ENCODE measurements at regions not wholly inside any gene's neighbourhood (a gene's known extent, or its start where the extent isn't known, plus 50 kb on each side); places are given as distances from the start of the nearest gene placed in this dataset.
"Not testable (repeated sequence)": the region's sequence is repeated elsewhere in the genome, so short reads cannot be mapped to it uniquely, and the experiment has no call there.

DNA sequence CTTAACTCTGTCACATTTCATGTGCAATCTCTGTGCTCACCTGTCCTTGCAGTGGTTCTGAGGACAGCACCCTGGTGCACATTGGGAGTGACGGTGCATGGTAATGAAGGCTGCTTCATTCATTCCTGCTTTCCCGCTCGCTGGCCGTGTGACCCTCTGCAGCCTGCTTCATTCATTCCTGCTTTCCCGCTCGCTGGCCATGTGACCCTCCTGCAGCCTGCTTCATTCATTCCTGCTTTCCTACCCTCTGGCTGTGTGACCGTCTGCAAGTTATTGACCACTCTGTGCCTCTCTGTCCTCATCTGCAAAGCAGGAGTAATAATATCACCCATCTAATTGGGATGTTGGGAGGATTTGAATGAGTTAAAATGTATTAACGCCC, 189.1 kb upstream of the TMEM132C start:
- DNase-seq (ENCODE audit: low read depth) = no peak

DNA sequence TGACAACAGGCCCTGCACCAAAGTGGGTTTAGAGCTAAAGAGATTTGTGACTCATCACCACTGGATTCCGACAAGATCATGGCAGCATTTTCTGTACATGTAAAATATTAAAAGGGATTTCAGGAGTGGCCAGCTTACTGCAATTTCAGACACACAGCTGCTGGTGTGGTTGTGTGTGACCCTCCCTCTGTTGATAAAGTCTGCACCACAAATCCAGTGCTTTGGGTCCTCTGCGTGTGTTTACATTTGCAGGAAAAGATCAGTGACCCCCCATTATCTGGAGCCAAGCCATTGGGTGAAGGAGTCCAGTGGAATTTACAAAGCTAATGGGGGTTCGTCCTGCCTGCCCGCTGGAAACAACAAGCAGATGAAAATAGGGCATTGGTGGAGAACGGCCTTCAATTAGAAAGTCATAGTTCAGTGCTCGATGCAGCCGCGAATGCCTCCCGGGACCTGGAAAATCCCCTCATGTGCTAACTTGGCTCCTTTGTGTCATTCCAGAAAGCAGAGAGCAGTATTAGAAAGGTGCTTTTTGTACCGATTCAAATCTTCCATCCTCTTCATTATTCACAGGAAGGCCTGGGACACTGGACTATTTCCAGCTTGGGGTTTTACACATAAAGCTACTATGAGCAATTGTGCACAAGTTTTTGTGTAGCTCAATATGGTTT, 188.5 kb upstream of the TMEM132C start:
- no peak for DNase-seq (ENCODE audit: low read depth)

DNA sequence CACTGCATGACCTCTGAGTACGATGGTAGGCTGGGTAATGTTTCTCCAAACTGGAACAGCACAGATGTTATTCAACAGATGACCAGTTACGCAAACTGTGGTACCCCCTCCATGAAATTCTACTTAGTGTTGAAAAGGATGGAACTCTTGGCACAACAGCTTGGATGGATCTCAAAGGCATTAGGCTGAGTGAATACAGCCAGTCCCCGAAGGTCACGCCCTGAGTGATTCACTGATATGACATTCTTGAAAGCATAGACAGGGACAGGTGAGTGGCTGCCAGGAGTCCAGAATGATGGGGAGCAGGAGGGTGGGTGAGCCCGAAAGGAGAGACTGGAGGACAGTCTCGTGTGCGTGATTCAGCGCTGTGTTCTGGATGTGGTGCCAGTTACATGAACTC, 187.5 kb upstream of the TMEM132C start:
- DNase-seq (ENCODE audit: low read depth) = no peak

DNA sequence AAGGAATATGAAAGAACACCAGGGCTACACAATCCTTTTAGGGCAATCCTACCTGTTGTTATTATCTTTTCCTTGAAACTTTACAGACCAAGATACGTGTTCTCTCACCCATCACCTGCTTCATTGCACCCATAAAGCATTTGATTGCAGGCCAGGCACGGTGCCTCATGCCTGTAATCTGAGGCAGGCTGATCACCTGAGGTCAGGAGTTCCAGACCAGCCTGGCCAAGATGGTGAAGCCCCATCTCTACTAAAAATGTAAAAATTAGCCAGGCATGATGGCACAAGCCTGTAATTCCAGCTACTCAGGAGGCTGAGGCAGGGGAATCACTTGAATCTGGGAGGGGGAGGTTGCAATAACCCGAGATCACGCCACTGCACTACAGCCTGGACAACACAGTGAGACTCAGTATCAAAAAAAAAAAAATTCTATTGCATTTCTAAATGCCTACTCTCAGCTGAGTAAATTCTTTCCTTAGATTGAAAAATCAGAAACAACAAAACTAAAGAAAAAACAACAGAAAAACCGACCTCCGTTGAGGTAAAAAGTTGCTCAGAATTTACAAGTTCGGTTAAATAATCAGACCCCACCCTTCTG, 183.7 kb upstream of the TMEM132C start:
- DNase-seq (ENCODE audit: low read depth) = no peak

DNA sequence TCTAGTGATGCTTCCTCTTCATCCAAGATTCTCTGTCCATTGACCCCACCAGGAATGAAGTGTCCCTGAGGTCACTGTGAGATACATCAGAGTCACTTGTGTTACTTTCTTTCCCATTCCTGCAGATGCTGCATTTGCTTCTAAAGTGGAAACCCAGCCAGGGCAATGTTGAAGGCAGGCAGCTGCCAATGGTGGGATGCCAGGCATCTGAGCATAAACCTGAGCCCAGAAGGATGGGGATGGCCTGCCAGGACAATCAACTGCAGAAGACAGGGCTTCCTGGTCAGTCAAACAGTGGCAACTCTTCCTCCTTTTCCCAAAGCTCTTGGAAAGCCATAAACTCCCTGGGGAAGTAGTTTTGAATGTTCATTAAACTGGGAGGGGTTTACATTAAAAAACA, 178.0 kb upstream of the TMEM132C start:
- DNase-seq (ENCODE audit: low read depth) = no peak

DNA sequence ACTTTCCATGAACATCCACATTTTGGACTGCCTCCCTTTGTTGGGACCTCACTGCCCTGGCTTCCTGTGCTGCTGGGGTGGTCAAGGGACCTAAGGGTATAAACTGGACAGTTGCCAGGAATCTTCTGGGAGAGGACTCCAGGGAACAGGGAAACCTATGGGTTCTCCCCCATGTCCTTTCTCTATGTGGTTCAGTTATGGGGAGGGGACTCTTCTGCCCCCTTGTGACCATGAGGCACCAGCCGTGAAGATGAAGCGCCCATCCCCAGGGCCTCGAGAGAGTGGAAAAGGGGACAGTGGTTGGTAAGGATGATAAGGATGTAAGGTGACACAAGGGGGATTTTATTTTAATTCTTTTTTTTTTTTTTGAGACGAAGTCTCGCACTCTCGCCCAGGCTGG, 177.0 kb upstream of the TMEM132C start:
- no peak for DNase-seq (ENCODE audit: low read depth)

DNA sequence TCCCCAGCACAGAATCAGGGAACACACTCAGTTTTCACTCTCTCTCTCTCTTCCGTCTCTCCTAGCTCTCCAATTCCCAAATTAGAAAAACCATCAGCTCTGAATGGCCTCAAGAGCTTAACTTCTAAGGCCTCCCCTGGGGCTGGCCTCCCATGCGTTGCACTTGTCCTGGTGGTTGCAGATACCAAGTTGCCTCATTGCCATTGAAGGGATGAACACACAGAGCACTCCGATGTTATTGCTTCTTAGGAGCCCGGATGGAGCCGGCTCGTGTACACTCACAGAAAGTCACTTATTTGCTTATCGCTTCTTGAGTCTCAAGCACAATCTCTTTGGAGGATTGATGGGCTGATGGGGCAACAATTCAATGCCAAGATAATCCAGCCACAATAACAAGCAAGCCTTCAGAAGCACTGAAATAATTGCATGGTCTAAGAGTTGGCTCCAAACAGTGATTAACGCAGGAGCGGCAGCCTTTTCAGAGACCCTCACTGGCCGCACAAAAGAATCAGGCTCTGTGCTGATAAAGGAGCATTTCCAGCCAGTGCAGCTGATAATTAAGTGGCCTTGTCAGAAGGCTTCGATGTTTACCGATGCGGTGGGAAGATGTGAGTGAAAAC, 175.8 kb upstream of the TMEM132C start:
- no peak for DNase-seq (ENCODE audit: low read depth)

DNA sequence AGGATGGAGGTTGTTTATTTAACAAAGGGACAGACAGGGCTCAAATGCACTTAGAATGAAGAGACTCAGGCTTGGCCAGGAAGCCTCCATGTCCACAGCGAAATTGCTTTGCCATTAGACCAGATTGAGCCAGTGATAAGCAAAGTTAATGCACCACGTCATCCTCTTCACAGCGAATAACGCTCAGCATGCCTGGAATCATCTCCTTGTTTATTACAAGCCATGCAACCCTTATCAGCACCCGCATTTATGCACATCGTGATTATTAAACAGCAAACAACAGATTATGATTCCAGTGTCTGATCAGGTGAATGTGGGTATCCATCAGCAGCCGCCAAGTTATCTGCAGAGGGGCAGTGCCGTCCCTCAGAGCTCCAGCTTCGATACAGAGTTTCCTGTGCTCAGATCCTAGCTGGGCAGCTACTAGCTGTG, 175.0 kb upstream of the TMEM132C start:
- no peak for DNase-seq (ENCODE audit: low read depth)

DNA sequence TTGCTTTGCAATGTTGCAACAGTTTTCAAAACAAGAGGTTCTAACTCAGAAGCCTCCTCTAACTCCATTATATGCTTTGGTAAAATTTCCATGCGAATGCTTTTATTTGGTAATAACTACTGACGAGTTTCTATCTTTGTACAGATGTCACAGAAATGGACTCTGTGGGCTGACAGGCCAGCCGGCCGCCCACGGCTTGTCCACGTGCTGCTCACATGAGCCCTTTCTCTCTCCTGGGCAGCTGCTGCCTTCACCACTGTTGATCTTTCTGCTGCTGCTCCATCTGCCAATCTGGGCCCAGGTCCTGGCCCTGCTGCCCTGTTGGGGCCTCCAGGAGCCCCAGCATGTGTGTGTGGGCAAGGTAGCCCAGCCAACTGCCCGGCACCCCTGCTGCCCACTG, 168.2 kb upstream of the TMEM132C start:
- no peak for DNase-seq (ENCODE audit: low read depth)

DNA sequence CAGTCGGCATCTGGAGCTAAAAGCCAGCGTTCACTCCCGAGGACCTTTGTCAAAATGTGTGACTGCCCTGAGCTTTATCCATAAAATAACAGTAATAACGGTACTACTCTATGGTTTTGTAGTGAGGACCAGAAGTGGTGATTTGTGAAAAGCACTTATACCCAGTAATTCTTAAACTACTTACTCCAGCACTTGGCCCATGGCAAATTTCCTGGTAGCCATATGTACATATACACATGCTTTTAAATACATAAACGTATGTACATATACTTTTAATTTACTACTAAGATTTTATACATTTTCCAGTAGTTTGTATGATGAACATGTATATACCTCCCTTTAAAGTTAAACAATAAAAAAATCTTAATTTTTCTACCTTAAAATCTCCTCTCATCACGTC, 163.8 kb upstream of the TMEM132C start:
- no peak for DNase-seq (ENCODE audit: low read depth)

DNA sequence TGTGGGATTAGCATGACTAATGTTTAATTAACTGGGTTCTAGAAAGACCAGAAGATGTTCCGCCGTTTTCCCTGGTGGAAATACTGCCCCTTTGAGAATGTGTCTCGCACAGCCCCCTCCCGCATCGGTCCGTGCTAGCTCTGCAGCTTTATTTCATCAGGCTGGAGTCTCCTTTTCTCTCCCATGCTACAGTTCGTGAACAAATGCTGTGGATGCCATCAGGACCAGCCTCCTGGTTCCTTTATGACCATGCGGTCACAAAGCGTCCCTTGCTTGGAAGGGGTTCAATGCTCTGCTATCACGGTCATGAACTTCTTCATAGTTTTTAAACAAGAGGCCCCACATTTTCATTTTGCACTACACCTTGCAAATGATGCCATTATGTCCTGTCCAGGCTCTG, 157.7 kb upstream of the TMEM132C start:
- no peak for DNase-seq (ENCODE audit: low read depth)

DNA sequence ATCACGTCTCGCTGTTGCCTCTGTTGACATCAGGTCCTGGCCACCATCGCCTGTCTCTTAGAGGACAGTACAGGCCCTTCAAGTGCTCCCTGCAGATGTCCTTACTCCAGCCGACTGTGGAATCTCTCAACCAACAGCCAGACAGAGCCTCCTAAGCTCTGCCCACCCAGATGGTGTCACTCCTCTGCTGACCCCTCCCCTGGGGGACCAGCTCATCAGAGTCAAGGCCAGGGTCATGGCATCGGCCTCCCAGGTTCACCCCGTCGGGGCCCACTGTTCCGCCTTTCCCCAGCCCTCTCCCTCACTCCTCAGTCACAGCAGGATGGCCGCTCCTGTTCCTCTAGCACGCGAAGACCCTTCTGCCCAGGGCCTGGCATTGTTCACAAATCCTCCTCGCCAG, 157.3 kb upstream of the TMEM132C start:
- DNase-seq (ENCODE audit: low read depth) = no peak

DNA sequence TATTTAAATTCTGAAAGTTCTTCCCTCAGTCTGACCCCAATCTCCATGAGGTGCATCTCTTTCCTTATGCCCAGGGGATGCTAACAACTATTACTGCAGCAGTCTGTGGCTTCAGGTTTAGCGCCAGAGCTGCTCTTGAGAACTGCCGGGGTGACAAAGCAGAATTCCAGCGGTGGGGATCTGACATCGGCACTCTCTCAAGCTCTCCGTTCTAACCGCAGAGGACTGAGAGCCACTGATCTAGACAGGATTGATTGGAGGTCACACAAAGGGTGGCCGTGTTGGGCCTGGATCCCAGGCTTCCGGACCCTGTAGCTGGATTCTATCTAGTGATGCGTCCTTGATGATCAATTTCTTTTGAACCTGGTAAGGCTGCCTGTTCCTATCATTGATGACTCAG, 155.6 kb upstream of the TMEM132C start:
- DNase-seq (ENCODE audit: low read depth) = no peak

DNA sequence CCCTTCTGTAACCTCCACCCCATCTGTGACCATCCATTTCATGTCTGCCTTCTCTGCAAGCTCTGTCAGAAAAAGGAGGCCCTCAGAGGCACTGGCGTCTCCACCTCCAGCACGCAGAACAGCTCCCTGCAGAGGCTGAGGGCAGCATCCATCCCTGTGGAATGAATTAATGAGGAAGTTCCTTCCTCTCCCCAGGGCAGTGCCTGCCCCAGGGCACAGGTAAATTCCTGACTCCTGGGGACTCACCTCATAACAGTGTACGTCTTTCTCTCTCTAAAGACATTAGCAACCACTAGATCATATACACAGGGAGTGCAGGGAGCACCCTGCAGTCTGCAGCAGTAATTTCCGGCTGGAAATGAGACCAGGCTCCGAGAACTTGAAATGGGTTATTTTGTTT, 155.0 kb upstream of the TMEM132C start:
- no peak for DNase-seq (ENCODE audit: low read depth)

DNA sequence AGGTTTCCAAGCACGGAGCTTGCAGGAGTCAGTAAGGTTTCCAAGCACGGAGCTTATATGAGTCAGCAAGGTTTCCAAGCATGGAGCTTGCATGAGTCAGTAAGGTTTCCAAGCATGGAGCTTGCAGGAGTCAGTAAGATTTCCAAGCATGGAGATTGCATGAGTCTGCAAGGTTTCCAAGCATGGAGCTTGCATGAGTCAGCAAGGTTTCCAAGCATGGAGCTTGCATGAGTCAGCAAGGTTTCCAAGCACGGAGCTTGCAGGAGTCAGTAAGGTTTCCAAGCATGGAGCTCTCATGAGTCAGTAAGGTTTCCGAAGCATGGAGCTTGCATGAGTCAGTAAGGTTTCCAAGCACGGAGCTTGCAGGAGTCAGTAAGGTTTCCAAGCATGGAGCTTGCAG, 153.7 kb upstream of the TMEM132C start:
- DNase-seq (ENCODE audit: low read depth) = not testable (repeated sequence)

DNA sequence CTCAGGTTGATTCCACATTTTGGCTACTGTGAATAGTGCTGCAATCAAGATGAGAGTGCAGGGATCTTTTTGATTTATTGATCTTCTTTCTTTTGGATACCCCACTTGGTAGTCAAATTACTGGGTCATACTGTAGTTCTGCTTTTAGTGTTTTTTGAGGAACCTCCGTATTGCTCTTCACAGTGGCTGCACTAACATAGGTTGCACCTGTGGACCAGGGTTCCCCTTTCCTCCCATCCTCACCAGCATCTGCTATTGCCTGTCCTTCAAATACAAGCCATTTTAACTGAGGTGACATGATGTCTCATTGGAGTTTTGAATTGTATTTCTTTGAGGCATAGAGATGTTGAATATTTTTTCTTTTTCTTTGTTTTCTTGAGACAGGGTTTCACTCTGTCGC, 152.5 kb upstream of the TMEM132C start:
- DNase-seq (ENCODE audit: low read depth) = no peak

DNA sequence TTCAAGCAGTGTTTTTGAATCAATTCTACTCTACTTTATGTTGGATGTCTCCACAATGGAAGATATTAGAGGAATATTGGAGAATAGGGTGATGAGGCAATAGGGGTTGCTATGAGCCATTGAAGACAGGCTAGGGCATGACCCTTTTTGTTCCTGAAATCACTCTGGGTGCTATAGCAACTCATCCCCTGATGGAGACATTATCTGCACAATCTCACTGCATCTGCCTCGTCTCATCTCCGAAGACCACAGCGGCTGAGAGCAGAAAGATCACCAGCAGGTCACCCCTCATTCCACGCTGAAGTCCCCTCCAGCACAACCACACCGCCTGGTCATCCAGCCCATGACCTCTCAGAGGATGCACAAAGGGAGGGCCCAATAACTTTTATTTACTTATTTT, 150.4 kb upstream of the TMEM132C start:
- DNase-seq (ENCODE audit: low read depth) = no peak

DNA sequence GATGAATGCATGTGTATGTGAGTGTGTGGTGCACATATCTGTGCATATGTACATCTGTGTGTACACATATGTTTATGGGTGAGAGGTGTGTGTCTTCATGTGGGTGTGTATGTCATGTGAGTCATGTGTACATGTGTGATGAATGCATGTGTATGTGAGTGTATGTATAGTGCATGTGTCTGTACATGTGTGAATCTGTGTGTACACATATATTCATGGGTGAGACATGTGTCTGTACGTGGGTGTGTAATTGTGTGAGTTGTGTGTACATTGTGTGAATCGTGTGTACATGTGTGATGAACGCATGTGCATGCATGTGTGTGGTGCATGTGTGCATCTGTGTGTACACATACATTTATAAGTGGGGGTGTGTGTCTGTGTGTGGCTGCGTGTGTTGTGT, 146.9 kb upstream of the TMEM132C start:
- no peak for DNase-seq (ENCODE audit: low read depth)

DNA sequence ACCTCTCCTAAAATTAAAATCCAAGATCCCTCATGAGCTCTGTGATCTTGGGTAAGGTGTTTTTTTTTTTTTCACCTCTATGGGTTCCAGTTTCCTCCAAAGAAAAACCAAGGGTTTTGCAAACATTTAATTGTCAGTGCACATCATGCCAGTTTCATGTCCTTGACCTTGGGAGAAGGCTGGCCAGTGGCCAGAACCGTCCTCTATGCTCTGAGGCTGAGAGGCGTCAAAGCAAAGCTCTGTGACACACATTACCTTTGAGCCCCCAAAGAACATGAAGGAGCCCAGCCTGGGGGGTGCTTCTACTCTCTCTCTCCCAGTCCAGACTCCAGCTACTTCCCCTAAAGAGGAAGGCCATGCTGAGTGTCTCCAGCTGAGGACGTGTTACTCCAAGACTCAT, 145.5 kb upstream of the TMEM132C start:
- no peak for DNase-seq (ENCODE audit: low read depth)

DNA sequence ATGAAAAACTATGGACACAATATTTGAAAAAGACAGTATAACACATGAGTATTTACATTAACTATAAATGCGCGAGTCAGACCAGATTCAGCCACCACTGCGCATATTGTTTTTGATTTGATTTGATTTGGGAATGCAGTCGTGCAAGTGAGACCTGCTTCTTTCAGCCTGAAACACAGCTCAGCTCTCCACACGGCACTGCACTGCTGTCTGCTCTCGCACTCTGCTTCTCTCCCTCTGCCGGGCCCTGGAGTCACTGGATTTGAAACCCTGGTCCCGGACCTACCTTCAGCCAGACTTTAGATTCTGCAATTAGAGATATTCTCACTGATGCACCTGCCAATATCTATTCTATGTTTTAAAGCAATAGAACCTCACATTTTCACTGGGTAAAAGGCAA, 143.9 kb upstream of the TMEM132C start:
- no peak for DNase-seq (ENCODE audit: low read depth)

DNA sequence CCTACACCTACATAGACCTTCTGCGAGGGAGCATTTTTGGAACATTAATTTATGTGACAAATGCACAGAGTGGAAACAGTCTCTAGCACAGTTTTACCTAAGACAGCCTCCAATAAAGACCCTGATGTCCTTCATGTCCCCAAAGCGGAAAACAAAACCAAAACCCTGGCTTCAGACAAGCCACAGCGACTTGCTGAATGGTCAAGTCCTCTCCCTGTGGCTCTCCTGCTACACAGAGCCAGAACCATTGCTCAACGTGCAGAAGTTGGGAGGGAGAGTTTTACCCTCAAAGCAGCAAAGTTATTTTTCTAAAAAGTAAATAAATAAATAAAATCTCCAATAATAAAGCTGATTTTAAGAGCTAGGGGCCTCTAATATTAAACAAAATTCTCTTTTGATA, 135.0 kb upstream of the TMEM132C start:
- DNase-seq (ENCODE audit: low read depth) = no peak

DNA sequence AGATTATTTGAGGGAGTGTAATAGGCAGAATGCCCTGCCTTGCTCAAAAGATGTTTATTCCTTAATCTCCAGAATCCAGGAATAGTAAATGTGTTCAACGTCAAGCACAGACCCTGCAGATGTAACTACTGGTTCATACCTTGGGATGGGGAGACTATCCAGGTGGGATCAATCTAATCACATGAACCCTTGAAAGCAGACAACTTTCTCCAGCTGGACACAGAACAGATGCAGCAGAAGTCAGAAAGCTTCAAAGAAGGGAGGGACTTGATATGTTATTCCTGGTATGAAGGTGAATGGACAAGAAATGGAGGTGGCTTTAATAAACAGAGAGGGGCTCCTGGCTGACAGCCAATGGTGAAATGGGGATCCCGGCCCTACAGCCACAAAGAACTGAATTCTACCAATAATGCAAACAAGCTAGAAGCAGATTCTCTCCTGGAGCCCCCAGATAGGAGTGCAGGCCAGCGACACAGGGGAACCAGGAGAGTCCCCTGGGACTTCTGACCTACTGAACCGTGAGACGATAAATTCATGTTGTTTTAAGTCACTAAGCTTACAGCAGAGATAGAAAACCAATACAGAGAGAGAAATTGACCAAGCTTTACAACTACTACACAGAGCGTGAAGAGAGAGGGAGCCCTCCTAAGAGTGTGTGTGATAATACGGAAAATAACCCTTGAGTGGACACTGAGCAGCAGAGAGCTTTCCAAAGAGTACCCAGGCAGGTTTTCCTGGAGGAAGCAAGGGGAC, 133.5 kb upstream of the TMEM132C start:
- no peak for DNase-seq (ENCODE audit: low read depth)

DNA sequence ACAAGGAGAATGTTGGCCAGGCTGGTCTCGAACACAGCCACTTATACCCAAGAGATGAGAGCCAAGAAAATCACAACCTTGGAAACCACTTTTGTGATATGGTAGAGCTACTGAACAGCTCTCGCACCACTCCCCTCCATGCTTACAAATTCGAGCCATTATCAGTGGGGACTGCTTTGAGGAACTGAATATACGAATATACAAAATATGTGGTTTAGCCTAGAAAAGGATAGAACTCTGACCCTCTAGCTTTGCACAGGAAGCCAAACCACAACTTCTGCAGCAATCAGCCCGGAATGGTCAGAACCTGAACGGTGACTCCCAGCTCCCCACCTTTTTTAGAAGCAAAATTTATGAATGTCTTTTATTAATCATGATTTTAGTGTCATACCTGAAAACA, 129.8 kb upstream of the TMEM132C start:
- DNase-seq (ENCODE audit: low read depth) = no peak
